Mammary epithelial cell (primary cell): ENCODE measurements at regions not wholly inside any gene's neighbourhood (a gene's known extent, or its start where the extent isn't known, plus 50 kb on each side); places are given as distances from the start of the nearest gene placed in this dataset.

ENCODE experiments used
- CTCF ChIP-seq, 2 donors: IDR thresholded peaks in 1 of 2; conservative IDR thresholded peaks in 1 of 2; 2 replicates each; pipeline ENCODE4 v1.5.1; 2011 to 2012; ENCODE audit warnings: inconsistent platforms in 2 of 2, low read length in 2 of 2, mild to moderate bottlenecking in 2 of 2, control low read depth in 1 of 2, low read depth in 1 of 2; ENCODE audit not compliant: insufficient read depth in 1 of 2; ENCODE audit errors: extremely low read depth in 1 of 2
- EZH2 ChIP-seq: IDR thresholded peaks from 2 replicates; pipeline ENCODE4 v1.6.1; 2012; ENCODE audit warnings: low read length, inconsistent platforms, borderline replicate concordance

GRCh38 chr2:78056976-78057375 is 534.8 kb upstream of the LRRTM4 start:
- no peak for TF ChIP-seq EZH2
- no peak for TF ChIP-seq CTCF (conservative IDR thresholded peaks at IDR 0.05 in 1 of 2, IDR thresholded peaks at IDR 0.05 in 1 of 2; ENCODE audit: extremely low read depth in 1 of 2, insufficient read depth in 1 of 2, low read depth in 1 of 2, low read length in 2 of 2)
